Natural killer cell (primary cell): ENCODE measurements at regions not wholly inside any gene's neighbourhood (a gene's known extent, or its start where the extent isn't known, plus 50 kb on each side); places are given as distances from the start of the nearest gene placed in this dataset.
"Not testable (repeated sequence)": the region's sequence is repeated elsewhere in the genome, so short reads cannot be mapped to it uniquely, and the experiment has no call there.

Experiments
- ATAC-seq, 3 donors: fragments of 150-1000 bp in 2 of 3; fragments of 200-7000 bp in 1 of 3; cut with Tn5 transposase; 1 replicate in 1 of 3; 2 replicates in 2 of 3; pipeline ENCODE4 v1.10.0; 2021; ENCODE audit warnings: mild to moderate bottlenecking in 2 of 3, moderate library complexity in 2 of 3
- DNase-seq, 2 donors: peaks; one replicate each; pipeline versions ENCODE4 v3.0.0 to v3.0.0-alpha.2; 2013 to 2021; ENCODE audit warnings: mixed read lengths in 1 of 2
- H3K27ac ChIP-seq: one replicate; pipeline ENCODE4 v1.5.1; 2013; ENCODE audit warnings: mild to moderate bottlenecking, low read length
- H3K27me3 ChIP-seq: one replicate; pipeline ENCODE4 v1.6.1; 2013; ENCODE audit warnings: low read length; ENCODE audit not compliant: control insufficient read depth, insufficient read depth
- H3K36me3 ChIP-seq: one replicate; pipeline ENCODE4 v1.6.1; 2013; ENCODE audit warnings: low read length; ENCODE audit not compliant: control insufficient read depth, insufficient read depth
- H3K4me1 ChIP-seq: one replicate; pipeline ENCODE4 v1.6.1; 2013; ENCODE audit warnings: low read length; ENCODE audit not compliant: control insufficient read depth, insufficient read depth
- H3K4me3 ChIP-seq: one replicate; pipeline ENCODE4 v1.5.1; 2013; ENCODE audit warnings: low read length
- H3K9me3 ChIP-seq: one replicate; pipeline ENCODE4 v1.6.1; 2013; ENCODE audit warnings: low read length; ENCODE audit not compliant: control insufficient read depth, insufficient read depth
- H3K27ac Mint-ChIP-seq, 2 donors: one replicate each; pipeline ENCODE4 v1.8.0; 2022; ENCODE audit warnings: mild to moderate bottlenecking in 2 of 2, mixed read lengths in 2 of 2, moderate library complexity in 1 of 2
- H3K27me3 Mint-ChIP-seq, 2 donors: one replicate each; pipeline ENCODE4 v1.8.0; 2022; ENCODE audit warnings: low read depth in 2 of 2, mixed read lengths in 2 of 2
- H3K36me3 Mint-ChIP-seq: one replicate; pipeline ENCODE4 v1.8.0; 2022; ENCODE audit warnings: mixed read lengths
- H3K4me1 Mint-ChIP-seq, 2 donors: one replicate each; pipeline ENCODE4 v1.8.0; 2022; ENCODE audit warnings: mixed read lengths in 2 of 2
- H3K4me3 Mint-ChIP-seq: one replicate; pipeline ENCODE4 v1.8.0; 2022; ENCODE audit warnings: mild to moderate bottlenecking, moderate library complexity, mixed read lengths
- H3K9me3 Mint-ChIP-seq, 2 donors: one replicate each; pipeline ENCODE4 v1.8.0; 2022; ENCODE audit warnings: mixed read lengths in 2 of 2
- WGBS: methylation state at CpG from one replicate; pipeline ENCODE4 v1.1.7; 2013; ENCODE audit warnings: missing lambda C conversion rate; ENCODE audit not compliant: insufficient coverage; 5-methylcytosine and 5-hydroxymethylcytosine counted together
- intact Hi-C: fragments of 100-400 bp; cut with micrococcal nuclease; formaldehyde crosslinking; loops from one replicate; pipeline ENCODE4 v1.14.2; 2022
- TF ChIP-seq, protein P1 (sequence below): fragments of 200-600 bp; IDR thresholded peaks from one replicate; pipeline ENCODE4 v1.8.0; 2022; ENCODE audit warnings: antibody characterized with exemption

DNA sequence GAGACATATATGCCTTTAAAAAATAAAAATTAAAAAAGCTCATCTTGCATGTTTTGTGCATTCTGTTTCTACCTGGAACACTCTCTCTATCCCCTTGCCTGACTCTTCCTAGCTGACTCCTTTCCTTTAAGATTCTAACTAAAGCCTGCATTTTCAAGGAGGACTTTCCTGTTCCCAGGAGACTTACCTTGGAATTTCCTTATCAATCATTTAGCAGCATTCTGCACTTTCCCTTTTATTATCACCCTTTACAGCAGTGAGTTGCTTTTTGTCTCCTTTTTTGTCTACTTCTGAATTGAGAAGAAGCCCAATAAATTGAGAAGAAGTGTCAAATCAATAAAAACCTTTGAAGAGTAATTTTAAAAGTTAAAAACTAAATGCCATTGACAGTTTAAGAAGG is 142.2 kb upstream of the TMEM196 start:
- Histone ChIP-seq H3K4me3 (no peak overlapping the region), H3K9me3 (no peaks in the 10 kb centered on the region), H3K27me3 (no peaks in the 10 kb centered on the region), H3K27ac (no peak overlapping the region), H3K36me3 (no peaks in the 10 kb centered on the region), H3K4me1 (no peaks in the 10 kb centered on the region)
- ATAC-seq = no peak
- Mint-ChIP-seq H3K27ac (no peak overlapping the region), H3K9me3 (peaks cover 5 to 6% of the 10 kb centered on the region in 2 donors), H3K36me3 (no peaks in the 10 kb centered on the region), H3K27me3 (no peaks in the 10 kb centered on the region), H3K4me1 (no peaks in the 10 kb centered on the region), H3K4me3 (no peak overlapping the region)
- TF ChIP-seq, protein P1, sequence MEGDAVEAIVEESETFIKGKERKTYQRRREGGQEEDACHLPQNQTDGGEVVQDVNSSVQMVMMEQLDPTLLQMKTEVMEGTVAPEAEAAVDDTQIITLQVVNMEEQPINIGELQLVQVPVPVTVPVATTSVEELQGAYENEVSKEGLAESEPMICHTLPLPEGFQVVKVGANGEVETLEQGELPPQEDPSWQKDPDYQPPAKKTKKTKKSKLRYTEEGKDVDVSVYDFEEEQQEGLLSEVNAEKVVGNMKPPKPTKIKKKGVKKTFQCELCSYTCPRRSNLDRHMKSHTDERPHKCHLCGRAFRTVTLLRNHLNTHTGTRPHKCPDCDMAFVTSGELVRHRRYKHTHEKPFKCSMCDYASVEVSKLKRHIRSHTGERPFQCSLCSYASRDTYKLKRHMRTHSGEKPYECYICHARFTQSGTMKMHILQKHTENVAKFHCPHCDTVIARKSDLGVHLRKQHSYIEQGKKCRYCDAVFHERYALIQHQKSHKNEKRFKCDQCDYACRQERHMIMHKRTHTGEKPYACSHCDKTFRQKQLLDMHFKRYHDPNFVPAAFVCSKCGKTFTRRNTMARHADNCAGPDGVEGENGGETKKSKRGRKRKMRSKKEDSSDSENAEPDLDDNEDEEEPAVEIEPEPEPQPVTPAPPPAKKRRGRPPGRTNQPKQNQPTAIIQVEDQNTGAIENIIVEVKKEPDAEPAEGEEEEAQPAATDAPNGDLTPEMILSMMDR = no peak
- no peak for DNase-seq
- intact Hi-C loops = no loop called here

- intact Hi-C loops = no loop called here
- Mint-ChIP-seq H3K9me3 (peaks cover 6 to 8% of the 10 kb centered on the region in 2 donors), H3K27me3 (no peaks in the 10 kb centered on the region), H3K27ac (no peak overlapping the region), H3K4me1 (no peaks in the 10 kb centered on the region), H3K4me3 (no peak overlapping the region), H3K36me3 (no peaks in the 10 kb centered on the region)
- DNase-seq (no peak), ATAC-seq (no peak)
- Histone ChIP-seq H3K36me3 (no peaks in the 10 kb centered on the region), H3K27me3 (no peaks in the 10 kb centered on the region), H3K9me3 (no peaks in the 10 kb centered on the region), H3K4me1 (no peaks in the 10 kb centered on the region), H3K27ac (no peak overlapping the region), H3K4me3 (no peak overlapping the region)
- WGBS = no CpG with 5 or more reads among the region's 1 CpG
- TF ChIP-seq, protein P1 = no peak
Observed at GRCh38 chr7:19914866-19915265, 141.4 kb upstream of the TMEM196 start.

DNA sequence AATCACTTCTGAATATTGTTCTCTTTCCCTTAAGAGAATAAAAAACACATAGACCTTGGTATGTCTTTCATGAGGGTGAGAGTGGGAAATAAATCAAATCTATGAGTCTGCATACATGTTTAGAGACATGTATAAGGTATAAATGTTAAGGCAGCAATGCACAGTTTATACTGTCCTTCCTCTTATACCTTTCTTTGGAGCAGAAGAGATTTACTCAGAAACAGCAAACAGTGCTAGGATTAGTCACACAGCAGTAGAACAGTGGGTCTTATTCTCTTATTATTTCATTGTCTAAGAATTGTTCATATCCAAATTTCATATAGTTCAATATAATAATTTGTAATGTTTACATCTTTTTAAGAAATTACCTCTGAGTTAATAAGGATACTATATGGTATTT is 126.7 kb upstream of the TMEM196 start:
- Mint-ChIP-seq H3K4me1 (no peaks in the 10 kb centered on the region), H3K27me3 (no peaks in the 10 kb centered on the region), H3K9me3 (peaks cover 13 to 15% of the 10 kb centered on the region in 2 donors), H3K27ac (no peak overlapping the region), H3K4me3 (no peak overlapping the region), H3K36me3 (no peaks in the 10 kb centered on the region)
- ATAC-seq = no peak
- no peak for DNase-seq
- H3K4me3 ChIP-seq = no peak overlapping the region
- H3K36me3 ChIP-seq = no peaks in the 10 kb centered on the region
- H3K9me3 ChIP-seq = no peaks in the 10 kb centered on the region
- no peaks in the 10 kb centered on the region for H3K27me3 ChIP-seq
- TF ChIP-seq, protein P1 = no peak
- no peaks in the 10 kb centered on the region for H3K4me1 ChIP-seq
- no peak overlapping the region for H3K27ac ChIP-seq
- intact Hi-C loops = no loop called here

DNA sequence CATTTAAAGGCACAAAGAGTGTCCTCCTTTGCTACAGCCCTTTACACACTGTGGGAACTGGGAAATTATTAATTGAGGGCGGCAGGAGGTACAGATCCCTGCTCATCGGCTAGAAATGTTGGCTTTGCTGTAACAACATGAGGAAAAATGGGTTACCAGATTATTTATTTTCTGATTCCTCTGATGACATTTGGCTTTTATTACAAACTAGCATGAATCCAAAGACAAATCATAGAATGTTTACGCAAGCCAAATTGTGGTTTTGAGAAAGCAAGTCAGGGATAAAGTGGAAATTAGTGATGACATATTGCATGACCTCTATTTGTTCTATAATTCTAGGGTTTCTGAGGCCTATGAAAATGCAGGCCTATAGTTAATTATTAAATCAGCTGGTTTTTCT is 126.1 kb upstream of the TMEM196 start:
- TF ChIP-seq, protein P1 = no peak
- peaks cover 3% of the 10 kb centered on the region for H3K36me3 Mint-ChIP-seq
- Histone ChIP-seq H3K27ac (no peak overlapping the region), H3K36me3 (no peaks in the 10 kb centered on the region), H3K4me3 (no peak overlapping the region), H3K9me3 (no peaks in the 10 kb centered on the region), H3K27me3 (no peaks in the 10 kb centered on the region), H3K4me1 (no peaks in the 10 kb centered on the region)
- H3K4me3 Mint-ChIP-seq = no peak overlapping the region
- no peak overlapping the region for H3K27ac Mint-ChIP-seq
- no peaks in the 10 kb centered on the region for H3K4me1 Mint-ChIP-seq
- WGBS = 84% methylated on average over 2 of the region's 3 CpGs
- DNase-seq = no peak
- no peak for ATAC-seq
- intact Hi-C loops = no loop called here
- H3K27me3 Mint-ChIP-seq = no peaks in the 10 kb centered on the region
- peaks cover 14 to 18% of the 10 kb centered on the region in 2 donors for H3K9me3 Mint-ChIP-seq

DNA sequence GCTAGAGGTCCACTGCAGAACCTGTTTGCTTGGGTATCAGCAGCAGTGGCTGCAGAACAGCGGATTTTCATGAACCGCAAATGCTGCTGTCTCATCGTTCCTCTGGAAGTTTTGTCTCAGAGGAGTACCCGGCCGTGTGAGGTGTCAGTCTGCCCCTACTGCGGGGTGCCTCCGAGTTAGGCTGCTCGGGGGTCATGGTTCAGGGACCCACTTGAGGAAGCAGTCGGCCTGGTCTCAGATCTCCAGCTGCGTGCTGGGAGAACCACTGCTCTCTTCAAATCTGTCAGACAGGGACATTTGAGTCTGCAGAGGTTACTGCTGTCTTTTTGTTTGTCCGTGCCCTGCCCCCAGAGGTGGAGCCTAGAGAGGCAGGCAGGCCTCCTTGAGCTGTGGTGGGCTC is 109.5 kb upstream of the TMEM196 start:
- H3K27me3 ChIP-seq, H3K4me3 Mint-ChIP-seq, H3K4me3 ChIP-seq, H3K27me3 Mint-ChIP-seq, ATAC-seq, H3K36me3 Mint-ChIP-seq, H3K27ac ChIP-seq, H3K27ac Mint-ChIP-seq, H3K36me3 ChIP-seq, DNase-seq, H3K4me1 Mint-ChIP-seq, intact Hi-C loops, H3K4me1 ChIP-seq, H3K9me3 ChIP-seq: not testable (repeated sequence)
- peaks cover 18 to 19% of the 10 kb centered on the region in 2 donors for H3K9me3 Mint-ChIP-seq
- WGBS = 92% methylated on average over 11 of the region's 11 CpGs
